Trophoblast cell (in vitro differentiated cells and primary cell): ENCODE measurements at regions not wholly inside any gene's neighbourhood (a gene's known extent, or its start where the extent isn't known, plus 50 kb on each side); places are given as distances from the start of the nearest gene placed in this dataset.

ENCODE experiments used
- DNase-seq, 2 donors: peaks; one replicate each; pipeline ENCODE4 v3.0.0-alpha.2; 2016
- H2AFZ ChIP-seq: 2 replicates; pipeline ENCODE4 v1.6.1; 2013; ENCODE audit warnings: low read length, moderate library complexity, mild to moderate bottlenecking; ENCODE audit not compliant: insufficient read depth, poor library complexity
- H2AK5ac ChIP-seq: 2 replicates; pipeline ENCODE4 v1.6.1; 2013; ENCODE audit warnings: mild to moderate bottlenecking, low read length
- H2BK120ac ChIP-seq: 2 replicates; pipeline ENCODE4 v1.6.1; 2013; ENCODE audit warnings: low read length, mild to moderate bottlenecking, moderate library complexity; ENCODE audit not compliant: insufficient read depth, poor library complexity
- H2BK12ac ChIP-seq: 2 replicates; pipeline ENCODE4 v1.6.1; 2013; ENCODE audit warnings: mild to moderate bottlenecking, low read length, moderate library complexity
- H2BK5ac ChIP-seq: 2 replicates; pipeline ENCODE4 v1.6.1; 2013; ENCODE audit warnings: low read length, low read depth, moderate library complexity, mild to moderate bottlenecking; ENCODE audit not compliant: poor library complexity
- H3K14ac ChIP-seq: 2 replicates; pipeline ENCODE4 v1.6.1; 2013; ENCODE audit warnings: mild to moderate bottlenecking, low read length
- H3K18ac ChIP-seq: 2 replicates; pipeline ENCODE4 v1.6.1; 2013; ENCODE audit warnings: mild to moderate bottlenecking, low read length
- H3K23ac ChIP-seq: 2 replicates; pipeline ENCODE4 v1.6.1; 2013; ENCODE audit warnings: low read length
- H3K27ac ChIP-seq: 2 replicates; pipeline ENCODE4 v1.5.1; 2013; ENCODE audit warnings: low read depth, mild to moderate bottlenecking, inconsistent platforms, low read length, moderate library complexity
- H3K27me3 ChIP-seq: 2 replicates; pipeline ENCODE4 v1.6.1; 2013; ENCODE audit warnings: inconsistent platforms, mild to moderate bottlenecking, low read length, moderate library complexity; ENCODE audit not compliant: insufficient read depth
- H3K36me3 ChIP-seq, 2 experiments: 1 replicate in 1 of 2; 2 replicates in 1 of 2; pipeline ENCODE4 v1.6.1; 2013; ENCODE audit warnings: low read length in 2 of 2, mild to moderate bottlenecking in 2 of 2, moderate library complexity in 1 of 2; ENCODE audit not compliant: insufficient read depth in 2 of 2, control insufficient read depth in 1 of 2
- H3K4ac ChIP-seq: 2 replicates; pipeline ENCODE4 v1.6.1; 2013; ENCODE audit warnings: low read depth, mild to moderate bottlenecking, low read length, moderate library complexity
- H3K4me1 ChIP-seq, 2 experiments: 1 replicate in 1 of 2; 2 replicates in 1 of 2; pipeline ENCODE4 v1.6.1; 2013; ENCODE audit warnings: low read length in 2 of 2, mild to moderate bottlenecking in 2 of 2, moderate library complexity in 1 of 2; ENCODE audit not compliant: insufficient read depth in 2 of 2, control insufficient read depth in 1 of 2
- H3K4me2 ChIP-seq: 2 replicates; pipeline ENCODE4 v1.6.1; 2013; ENCODE audit warnings: inconsistent platforms, mild to moderate bottlenecking, low read length, moderate library complexity
- H3K4me3 ChIP-seq: 2 replicates; pipeline ENCODE4 v1.5.1; 2013; ENCODE audit warnings: mild to moderate bottlenecking, low read depth, low read length, inconsistent platforms
- H3K79me1 ChIP-seq: one replicate; pipeline ENCODE4 v1.6.1; 2013; ENCODE audit warnings: low read length
- H3K79me2 ChIP-seq: 2 replicates; pipeline ENCODE4 v1.6.1; 2013; ENCODE audit warnings: low read length, mild to moderate bottlenecking; ENCODE audit not compliant: control insufficient read depth, insufficient read depth, poor library complexity
- H3K9ac ChIP-seq: 2 replicates; pipeline ENCODE4 v1.6.1; 2013; ENCODE audit warnings: mild to moderate bottlenecking, low read length
- H3K9me3 ChIP-seq: 2 replicates; pipeline ENCODE4 v1.6.1; 2013; ENCODE audit warnings: low read depth, mild to moderate bottlenecking, control low read depth, inconsistent platforms, low read length; ENCODE audit not compliant: insufficient read depth
- H4K12ac ChIP-seq: 2 replicates; pipeline ENCODE4 v1.6.1; 2013; ENCODE audit warnings: low read depth, mild to moderate bottlenecking, low read length, moderate library complexity
- H4K8ac ChIP-seq: 2 replicates; pipeline ENCODE4 v1.6.1; 2013; ENCODE audit warnings: low read depth, mild to moderate bottlenecking, low read length, moderate library complexity
- H4K91ac ChIP-seq: one replicate; pipeline ENCODE4 v1.6.1; 2013; ENCODE audit warnings: low read depth, mild to moderate bottlenecking, low read length, moderate library complexity
- WGBS: extraction: QIAGEN DNeasy Blood & Tissue Kit; methylation state at CpG from one replicate; pipeline ENCODE4 v1.1.7; 2013; ENCODE audit warnings: missing lambda C conversion rate; ENCODE audit not compliant: insufficient read length, insufficient coverage; ENCODE audit errors: extremely low coverage; 5-methylcytosine and 5-hydroxymethylcytosine counted together

- Histone ChIP-seq H3K9me3 (no peaks in the 10 kb centered on the region), H4K12ac (no peak overlapping the region), H2BK120ac (no peak overlapping the region), H4K91ac (no peak overlapping the region), H3K4ac (no peak overlapping the region), H3K36me3 (no peaks in the 10 kb centered on the region), H3K18ac (no peak overlapping the region), H2BK5ac (no peak overlapping the region), H2AFZ (no peak overlapping the region), H3K4me3 (no peak overlapping the region), H3K27ac (no peak overlapping the region), H3K9ac (no peak overlapping the region), H3K4me1 (no peaks in the 10 kb centered on the region), H3K79me2 (no peaks in the 10 kb centered on the region), H3K4me2 (no peak overlapping the region), H3K23ac (no peak overlapping the region), H3K79me1 (no peaks in the 10 kb centered on the region), H2BK12ac (no peak overlapping the region), H3K27me3 (no peaks in the 10 kb centered on the region), H4K8ac (no peak overlapping the region), H2AK5ac (no peak overlapping the region), H3K14ac (no peak overlapping the region)
- no CpG with 5 or more reads among the region's 1 CpG for WGBS
- DNase-seq: no peak
These were observed 76.1 kb upstream of the MAPRE2 start for GRCh38 chr18:34965108-34965507.

GRCh38 chr18:34965566-34965965 lies 75.6 kb upstream of the MAPRE2 start:
- Histone ChIP-seq H3K9ac (no peak overlapping the region), H3K27ac (no peak overlapping the region), H2BK5ac (no peak overlapping the region), H4K8ac (no peak overlapping the region), H3K23ac (no peak overlapping the region), H3K4me2 (no peak overlapping the region), H3K79me1 (no peaks in the 10 kb centered on the region), H3K79me2 (no peaks in the 10 kb centered on the region), H3K14ac (no peak overlapping the region), H4K12ac (no peak overlapping the region), H3K27me3 (no peaks in the 10 kb centered on the region), H3K4me1 (no peaks in the 10 kb centered on the region), H2AK5ac (no peak overlapping the region), H3K4ac (no peak overlapping the region), H2AFZ (no peak overlapping the region), H3K9me3 (no peaks in the 10 kb centered on the region), H3K4me3 (no peak overlapping the region), H3K36me3 (no peaks in the 10 kb centered on the region), H4K91ac (no peak overlapping the region), H2BK120ac (no peak overlapping the region), H3K18ac (no peak overlapping the region), H2BK12ac (no peak overlapping the region)
- DNase-seq: no peak
- WGBS: no CpG with 5 or more reads among the region's 1 CpG

DNA sequence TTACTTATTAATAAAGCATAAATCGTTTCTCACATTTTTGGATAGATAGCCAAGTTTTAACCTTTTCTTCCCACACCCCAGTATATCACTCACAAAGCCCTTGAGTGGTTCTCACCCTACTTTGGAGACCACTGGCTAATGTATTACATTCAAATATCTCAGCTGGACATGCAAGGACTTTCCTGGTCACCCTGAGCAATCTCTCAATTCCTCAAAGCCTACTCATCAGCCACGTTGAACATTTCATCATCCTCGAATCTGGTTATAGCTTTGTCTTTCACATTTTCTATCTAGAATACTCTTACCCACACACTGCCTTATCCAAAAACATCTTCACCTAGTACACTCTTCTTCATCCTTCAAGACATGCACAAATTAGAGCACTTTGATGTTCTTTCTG lies 71.1 kb upstream of the MAPRE2 start:
- no peak overlapping the region for H4K12ac ChIP-seq
- no peak overlapping the region for H2AFZ ChIP-seq
- H3K36me3 ChIP-seq: no peaks in the 10 kb centered on the region
- H3K4me3 ChIP-seq: no peak overlapping the region
- no peak overlapping the region for H3K18ac ChIP-seq
- no peak overlapping the region for H2BK12ac ChIP-seq
- no peak overlapping the region for H2BK5ac ChIP-seq
- no peaks in the 10 kb centered on the region for H3K27me3 ChIP-seq
- H4K91ac ChIP-seq: no peak overlapping the region
- no peak overlapping the region for H2AK5ac ChIP-seq
- peak in 1 of 2 donors; percentile 72 for DNase-seq
- no CpG with 5 or more reads among the region's 3 CpGs for WGBS
- no peak overlapping the region for H3K4me2 ChIP-seq
- H3K79me2 ChIP-seq: no peaks in the 10 kb centered on the region
- no peak overlapping the region for H3K9ac ChIP-seq
- no peak overlapping the region for H2BK120ac ChIP-seq
- H3K14ac ChIP-seq: no peak overlapping the region
- no peaks in the 10 kb centered on the region for H3K9me3 ChIP-seq
- H3K27ac ChIP-seq: no peak overlapping the region
- no peak overlapping the region for H3K23ac ChIP-seq
- H3K79me1 ChIP-seq: no peaks in the 10 kb centered on the region
- H3K4ac ChIP-seq: no peak overlapping the region
- no peaks in the 10 kb centered on the region for H3K4me1 ChIP-seq
- H4K8ac ChIP-seq: no peak overlapping the region

DNA sequence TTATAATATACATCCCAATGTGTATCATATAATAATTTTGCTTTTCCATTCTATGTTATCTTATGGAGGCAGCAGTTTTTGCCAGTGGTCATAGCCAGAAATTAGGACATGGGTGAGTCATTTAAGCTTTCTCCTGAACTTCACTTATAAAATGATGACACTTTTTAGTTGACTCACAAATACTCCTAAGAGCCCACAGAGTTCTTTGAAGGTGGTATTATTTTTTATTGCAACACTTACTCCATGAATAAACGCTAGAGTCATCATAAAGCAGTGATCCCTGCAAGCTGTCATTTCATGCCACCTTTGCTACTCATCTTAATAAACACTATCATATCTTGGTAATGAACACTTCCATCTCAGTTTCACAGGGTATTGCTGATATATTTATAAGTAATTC lies 69.9 kb upstream of the MAPRE2 start:
- no peak overlapping the region for H4K8ac ChIP-seq
- H3K9me3 ChIP-seq: no peaks in the 10 kb centered on the region
- no peak overlapping the region for H3K23ac ChIP-seq
- H3K79me2 ChIP-seq: no peaks in the 10 kb centered on the region
- no peak overlapping the region for H2AK5ac ChIP-seq
- no peaks in the 10 kb centered on the region for H3K4me1 ChIP-seq
- H4K12ac ChIP-seq: no peak overlapping the region
- H3K27me3 ChIP-seq: peaks cover 6% of the 10 kb centered on the region
- H3K14ac ChIP-seq: no peak overlapping the region
- H3K79me1 ChIP-seq: no peaks in the 10 kb centered on the region
- no peak overlapping the region for H2BK12ac ChIP-seq
- H3K4me3 ChIP-seq: no peak overlapping the region
- WGBS: no CpG with 5 or more reads among the region's 1 CpG
- H3K36me3 ChIP-seq: no peaks in the 10 kb centered on the region
- no peak overlapping the region for H3K4me2 ChIP-seq
- H3K9ac ChIP-seq: no peak overlapping the region
- H3K4ac ChIP-seq: no peak overlapping the region
- H2BK5ac ChIP-seq: no peak overlapping the region
- no peak overlapping the region for H4K91ac ChIP-seq
- no peak overlapping the region for H3K18ac ChIP-seq
- H2BK120ac ChIP-seq: no peak overlapping the region
- H3K27ac ChIP-seq: no peak overlapping the region
- no peak overlapping the region for H2AFZ ChIP-seq
- DNase-seq: peak; percentile 6 to 47
